GM04503 (cell line): ENCODE measurements at regions not wholly inside any gene's neighbourhood (a gene's known extent, or its start where the extent isn't known, plus 50 kb on each side); places are given as distances from the start of the nearest gene placed in this dataset.

ENCODE experiments used
- DNase-seq: peaks from one replicate; pipeline ENCODE4 v3.0.0-alpha.2; 2012; ENCODE audit warnings: low read depth

GRCh38 chr15:87357637-87358313 lies 898.8 kb downstream of the NTRK3 start:
- no peak for DNase-seq

GRCh38 chr15:87355946-87356345 lies 900.6 kb downstream of the NTRK3 start:
- DNase-seq: no peak

- DNase-seq: peak; percentile 50
Measured at GRCh38 chr15:87354661-87355410, 901.7 kb downstream of the NTRK3 start.

- no peak for DNase-seq
Measured at GRCh38 chr15:87349181-87349580, 907.4 kb downstream of the NTRK3 start.

- DNase-seq: no peak
Measured at GRCh38 chr15:87348746-87349145, 907.8 kb downstream of the NTRK3 start.

- DNase-seq: no peak
Measured at GRCh38 chr15:87347806-87348515, 908.6 kb downstream of the NTRK3 start.

GRCh38 chr15:87345961-87346360 lies 910.6 kb downstream of the NTRK3 start:
- DNase-seq: no peak

- DNase-seq: no peak
Measured at GRCh38 chr15:87343966-87344365, 912.6 kb downstream of the NTRK3 start.

GRCh38 chr15:87340370-87340769 lies 916.2 kb downstream of the NTRK3 start:
- DNase-seq: no peak

GRCh38 chr15:87326269-87326668 lies 930.3 kb downstream of the NTRK3 start:
- DNase-seq: no peak

GRCh38 chr15:87322870-87323269 lies 933.7 kb downstream of the NTRK3 start:
- DNase-seq: no peak

- DNase-seq: no peak
Measured at GRCh38 chr15:87322265-87322664, 934.3 kb downstream of the NTRK3 start.

GRCh38 chr15:87317900-87318299 lies 938.6 kb downstream of the NTRK3 start:
- no peak for DNase-seq

GRCh38 chr15:87312221-87312620 lies 944.3 kb downstream of the NTRK3 start:
- no peak for DNase-seq

GRCh38 chr15:87300146-87300545 lies 956.4 kb downstream of the NTRK3 start:
- DNase-seq: no peak

GRCh38 chr15:87294854-87295253 lies 961.7 kb downstream of the NTRK3 start:
- no peak for DNase-seq

GRCh38 chr15:87293031-87293430 lies 963.5 kb downstream of the NTRK3 start:
- no peak for DNase-seq

- DNase-seq: peak; percentile 65
Measured at GRCh38 chr15:87287156-87287555, 969.4 kb downstream of the NTRK3 start.

GRCh38 chr15:87269566-87269965 lies 987.0 kb downstream of the NTRK3 start:
- DNase-seq: no peak

GRCh38 chr15:87268675-87269074 lies 987.9 kb downstream of the NTRK3 start:
- no peak for DNase-seq

- peak; percentile 62 for DNase-seq
Measured at GRCh38 chr15:87267798-87268197, 988.7 kb downstream of the NTRK3 start.

- no peak for DNase-seq
Measured at GRCh38 chr15:87263871-87264270, 992.7 kb downstream of the NTRK3 start.

- no peak for DNase-seq
Measured at GRCh38 chr15:87263296-87263695, 993.2 kb downstream of the NTRK3 start.
